HCT116 (cell line): ENCODE measurements at regions not wholly inside any gene's neighbourhood (a gene's known extent, or its start where the extent isn't known, plus 50 kb on each side); places are given as distances from the start of the nearest gene placed in this dataset.

ENCODE experiments used
- ATAC-seq: fragments of 200-7000 bp; cut with Tn5 transposase; 2 replicates; pipeline ENCODE4 v1.9.1; 2020; ENCODE audit warnings: mild to moderate bottlenecking, moderate library complexity
- BruUV-seq: library from RNA; stranded (reverse); fragments of 400-500 nt; replicated peaks from 2 replicates; lab custom pipeline; 2021; lab: Mats Ljungman, UMichigan
- CTCF ChIA-PET: fragments of 300-600 bp; sonication (Branson Sonifier 250); formaldehyde crosslinking; loops from one replicate; lab custom pipeline; 2021; ENCODE audit warnings: antibody characterized with exemption; lab: Charles Lee
- POLR2A ChIA-PET: fragments of 300-600, 350-600 bp; sonication (Branson Sonifier 250); formaldehyde crosslinking; loops from one replicate; lab custom pipeline; 2021; ENCODE audit warnings: antibody characterized with exemption; lab: Charles Lee
- RAD21 ChIA-PET, 2 experiments: fragments of 300-600 bp; sonication (Branson Sonifier 250); formaldehyde crosslinking; loops; one replicate each; lab custom pipeline; 2023; ENCODE audit warnings: low total read pairs in 2 of 2; ENCODE audit not compliant: uncharacterized antibody in 2 of 2, unreplicated experiment in 2 of 2, low non-redundant PET in 1 of 2; lab: Charles Lee
- DNase-seq: peaks from one replicate; pipeline ENCODE4 v3.0.0-alpha.2; 2010; ENCODE audit warnings: low read depth, low spot score
- H2AFZ ChIP-seq: fragments of 200-600 bp; shearing (Covaris generic), sonication (generic); 2 replicates; pipeline ENCODE4 v1.6.1; 2017; ENCODE audit warnings: low read depth, mixed run types, mixed read lengths, antibody characterized with exemption, low read length; ENCODE audit not compliant: poor library complexity, severe bottlenecking
- H3K27ac ChIP-seq: 2 replicates; pipeline ENCODE4 v1.5.1; 2012; ENCODE audit warnings: low read depth, low read length
- H3K27me3 ChIP-seq: fragments of 200-600 bp; sonication (generic); 2 replicates; pipeline ENCODE4 v1.6.1; 2016; ENCODE audit warnings: mixed run types, low read length, mixed read lengths; ENCODE audit not compliant: insufficient read depth
- H3K36me3 ChIP-seq, 2 experiments: fragments of 200-500 bp in 1 of 2; fragments of 200-600 bp in 1 of 2; sonication (Bioruptor generic) in 1 of 2; sonication (generic) in 1 of 2; 2 replicates each; pipeline versions ENCODE4 v1.5.1 to v1.6.1; 2014 to 2016; ENCODE audit warnings: low read length in 2 of 2, inconsistent platforms in 1 of 2, mixed read lengths in 1 of 2, mixed run types in 1 of 2; ENCODE audit not compliant: insufficient read depth in 2 of 2, control insufficient read depth in 1 of 2
- H3K4me1 ChIP-seq, 2 experiments: fragments of 200-600 bp in 1 of 2; sonication (generic) in 1 of 2; 2 replicates each; pipeline versions ENCODE4 v1.5.1 to v1.6.1; 2012 to 2017; ENCODE audit warnings: low read length in 2 of 2, inconsistent platforms in 1 of 2, mild to moderate bottlenecking in 1 of 2, mixed read lengths in 1 of 2, mixed run types in 1 of 2, moderate library complexity in 1 of 2; ENCODE audit not compliant: insufficient read depth in 2 of 2, control insufficient read depth in 1 of 2
- H3K4me2 ChIP-seq: fragments of 200-600 bp; sonication (generic); 2 replicates; pipeline ENCODE4 v1.6.1; 2017; ENCODE audit warnings: mixed run types, low read length, mixed read lengths
- H3K4me3 ChIP-seq, 2 experiments: fragments of 200-600 bp in 1 of 2; sonication (generic) in 1 of 2; replicated peaks in 1 of 2; 2 replicates each; pipeline ENCODE4 v1.5.1; 2011 to 2016; ENCODE audit warnings: low read length in 2 of 2, control low read depth in 1 of 2, low read depth in 1 of 2, mild to moderate bottlenecking in 1 of 2, mixed read lengths in 1 of 2, mixed run types in 1 of 2
- H3K79me2 ChIP-seq: fragments of 200-600 bp; sonication (generic); 2 replicates; pipeline ENCODE4 v1.6.1; 2017; ENCODE audit warnings: mild to moderate bottlenecking, mixed run types, low read length, moderate library complexity, mixed read lengths; ENCODE audit not compliant: insufficient read depth
- H3K9ac ChIP-seq: fragments of 200-600 bp; sonication (generic); 2 replicates; pipeline ENCODE4 v1.6.1; 2016; ENCODE audit warnings: low read length, mixed read lengths
- H3K9me2 ChIP-seq: fragments of 200-600 bp; sonication (generic), shearing (Covaris generic); 2 replicates; pipeline ENCODE4 v1.6.1; 2017; ENCODE audit warnings: mixed run types, mild to moderate bottlenecking, moderate library complexity; ENCODE audit not compliant: insufficient read depth
- H3K9me3 ChIP-seq, 2 experiments: fragments of 200-500 bp in 1 of 2; fragments of 200-600 bp in 1 of 2; sonication (Bioruptor generic) in 1 of 2; sonication (generic) in 1 of 2; 2 replicates each; pipeline ENCODE4 v1.6.1; 2014 to 2017; ENCODE audit warnings: low read length in 2 of 2, mixed read lengths in 2 of 2, inconsistent platforms in 1 of 2, low read depth in 1 of 2, mild to moderate bottlenecking in 1 of 2, mixed run types in 1 of 2, moderate library complexity in 1 of 2; ENCODE audit not compliant: control insufficient read depth in 1 of 2, insufficient read depth in 1 of 2
- H4K20me1 ChIP-seq: fragments of 200-600 bp; sonication (generic), shearing (Covaris generic); 2 replicates; pipeline ENCODE4 v1.6.1; 2017; ENCODE audit warnings: mixed run types, mild to moderate bottlenecking, moderate library complexity; ENCODE audit not compliant: insufficient read depth
- ATF3 ChIP-seq: IDR thresholded peaks from 2 replicates; pipeline ENCODE4 v1.6.1; 2012
- CEBPB ChIP-seq: IDR thresholded peaks from 2 replicates; pipeline ENCODE4 v1.6.1; 2012; ENCODE audit warnings: low read depth
- EGR1 ChIP-seq: IDR thresholded peaks from 2 replicates; pipeline ENCODE4 v1.6.1; 2012; ENCODE audit warnings: low read depth
- ELF1 ChIP-seq: IDR thresholded peaks from 2 replicates; pipeline ENCODE4 v1.6.1; 2012; ENCODE audit warnings: low read depth, borderline replicate concordance
- EZH2phosphoT487 ChIP-seq: fragments of 200-600 bp; IDR thresholded peaks from 2 replicates; pipeline ENCODE4 v1.6.1; 2018; ENCODE audit warnings: antibody characterized with exemption, borderline replicate concordance
- FOSL1 ChIP-seq: IDR thresholded peaks from 2 replicates; pipeline ENCODE4 v1.6.1; 2012; ENCODE audit warnings: low read depth
- JUND ChIP-seq: IDR thresholded peaks from 2 replicates; pipeline ENCODE4 v1.6.1; 2012
- POLR2A ChIP-seq: IDR thresholded peaks from 2 replicates; pipeline ENCODE4 v1.7.0; 2011; ENCODE audit warnings: borderline replicate concordance; ENCODE audit not compliant: insufficient read depth, insufficient read length; ENCODE audit errors: extremely low read depth
- SP1 ChIP-seq: IDR thresholded peaks from 2 replicates; pipeline ENCODE4 v1.6.1; 2012; ENCODE audit warnings: low read depth
- SRF ChIP-seq: IDR thresholded peaks from 2 replicates; pipeline ENCODE4 v1.6.1; 2012; ENCODE audit warnings: low read depth
- ZNF274 ChIP-seq: fragments of 200-500 bp; sonication (Bioruptor generic); IDR thresholded peaks from 2 replicates; pipeline ENCODE4 v1.6.1; 2014; ENCODE audit warnings: mild to moderate bottlenecking, low read depth, low read length, inconsistent platforms
- intact Hi-C: fragments of 100-400 bp; cut with micrococcal nuclease; formaldehyde crosslinking; loops from 2 replicates; pipeline ENCODE4 v1.10.0; 2022
- TF ChIP-seq, protein P1 (sequence below), 3 experiments: fragments of 200-600 bp in 1 of 3; sonication (generic) in 1 of 3; IDR thresholded peaks in 2 of 3; conservative IDR thresholded peaks in 1 of 3; 2 replicates each; pipeline ENCODE4 v1.5.1; 2012 to 2017; ENCODE audit warnings: low read depth in 2 of 3, low read length in 2 of 3, antibody characterized with exemption in 1 of 3, borderline replicate concordance in 1 of 3, control low read depth in 1 of 3, mild to moderate bottlenecking in 1 of 3, mixed read lengths in 1 of 3, mixed run types in 1 of 3, moderate library complexity in 1 of 3; ENCODE audit not compliant: insufficient read depth in 1 of 3
- TF ChIP-seq, protein P2 (sequence below): IDR thresholded peaks from 2 replicates; pipeline ENCODE4 v1.6.1; 2012
- TF ChIP-seq, protein P3 (sequence below): IDR thresholded peaks from 2 replicates; pipeline ENCODE4 v1.6.1; 2011; ENCODE audit warnings: mild to moderate bottlenecking, low read length, moderate library complexity; ENCODE audit not compliant: insufficient replicate concordance; ENCODE audit errors: extremely low read depth

GRCh38 chr10:71912431-71912830 is 51.8 kb upstream of the CHST3 start:
- Histone ChIP-seq H3K9me3 (no peaks in the 10 kb centered on the region), H3K36me3 (no peaks in the 10 kb centered on the region), H3K27me3 (no peaks in the 10 kb centered on the region), H2AFZ (no peak overlapping the region), H4K20me1 (no peaks in the 10 kb centered on the region), H3K4me1 (peaks cover 3 to 9% of the 10 kb centered on the region in 2 experiments; a peak in 2 of 4 replicates)
- no peak for DNase-seq
- POLR2A ChIA-PET = no interaction called here
- TF ChIP-seq, protein P1, sequence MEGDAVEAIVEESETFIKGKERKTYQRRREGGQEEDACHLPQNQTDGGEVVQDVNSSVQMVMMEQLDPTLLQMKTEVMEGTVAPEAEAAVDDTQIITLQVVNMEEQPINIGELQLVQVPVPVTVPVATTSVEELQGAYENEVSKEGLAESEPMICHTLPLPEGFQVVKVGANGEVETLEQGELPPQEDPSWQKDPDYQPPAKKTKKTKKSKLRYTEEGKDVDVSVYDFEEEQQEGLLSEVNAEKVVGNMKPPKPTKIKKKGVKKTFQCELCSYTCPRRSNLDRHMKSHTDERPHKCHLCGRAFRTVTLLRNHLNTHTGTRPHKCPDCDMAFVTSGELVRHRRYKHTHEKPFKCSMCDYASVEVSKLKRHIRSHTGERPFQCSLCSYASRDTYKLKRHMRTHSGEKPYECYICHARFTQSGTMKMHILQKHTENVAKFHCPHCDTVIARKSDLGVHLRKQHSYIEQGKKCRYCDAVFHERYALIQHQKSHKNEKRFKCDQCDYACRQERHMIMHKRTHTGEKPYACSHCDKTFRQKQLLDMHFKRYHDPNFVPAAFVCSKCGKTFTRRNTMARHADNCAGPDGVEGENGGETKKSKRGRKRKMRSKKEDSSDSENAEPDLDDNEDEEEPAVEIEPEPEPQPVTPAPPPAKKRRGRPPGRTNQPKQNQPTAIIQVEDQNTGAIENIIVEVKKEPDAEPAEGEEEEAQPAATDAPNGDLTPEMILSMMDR (IDR thresholded peaks at IDR 0.05 in 2 of 3, conservative IDR thresholded peaks at IDR 0.05 in 1 of 3; ENCODE audit: borderline replicate concordance in 1 of 3, insufficient read depth in 1 of 3, low read depth in 2 of 3, low read length in 2 of 3) = peak in 2 of 3 experiments; percentile 25 to 34; a peak in 3 of 6 replicates
- TF ChIP-seq, protein P2, sequence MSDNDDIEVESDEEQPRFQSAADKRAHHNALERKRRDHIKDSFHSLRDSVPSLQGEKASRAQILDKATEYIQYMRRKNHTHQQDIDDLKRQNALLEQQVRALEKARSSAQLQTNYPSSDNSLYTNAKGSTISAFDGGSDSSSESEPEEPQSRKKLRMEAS = peak; percentile 38
- TF ChIP-seq SP1 = no peak
- TF ChIP-seq, all 23 proteins: peak for 2
- intact Hi-C loops = no loop called here
- peak; percentile 79 for ATAC-seq
- Histone ChIP-seq H3K9me2 (no peaks in the 10 kb centered on the region), H3K9ac (no peak overlapping the region), H3K4me3 (no peak overlapping the region), H3K79me2 (no peaks in the 10 kb centered on the region), H3K27ac (no peak overlapping the region), H3K4me2 (no peak overlapping the region)
- ChIA-PET CTCF (interaction anchor here (0.6 kb wide), 1 partner anchor 136 kb away, joined by 3 read pairs; no protein-coding TSS in a partner anchor), RAD21 (no interaction called here)
- BruUV-seq = no TSS peak

DNA sequence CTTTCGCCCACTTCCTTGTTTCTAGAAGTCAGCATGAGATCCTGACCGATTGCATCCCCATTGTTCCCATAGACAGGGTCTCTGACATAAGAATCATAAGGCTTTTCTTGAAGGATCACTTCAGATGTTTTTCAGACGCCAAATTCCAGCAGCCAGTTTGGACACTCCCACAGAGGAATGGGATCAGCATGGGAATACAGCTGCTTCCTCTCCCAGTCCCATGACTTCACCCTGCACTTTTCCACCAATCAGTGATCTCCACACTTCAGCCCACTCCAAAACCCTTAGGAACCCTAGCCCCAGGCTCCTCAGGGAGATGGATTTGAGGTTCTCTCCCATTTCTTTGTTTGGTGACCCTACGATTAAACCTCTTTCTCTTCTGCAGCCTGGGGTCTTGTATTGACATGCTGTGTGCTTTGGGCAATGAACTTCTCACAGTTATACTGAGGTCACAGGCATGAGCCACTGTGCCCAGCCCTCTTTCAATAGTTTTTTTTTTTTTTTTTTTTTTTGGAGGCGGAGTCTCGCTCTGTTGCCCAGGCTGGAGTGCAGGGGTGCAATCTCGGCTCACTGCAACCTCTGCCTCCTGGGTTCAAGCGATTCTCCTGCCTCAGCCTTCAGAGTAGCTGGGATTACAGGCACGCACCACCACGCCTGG is 52.8 kb upstream of the CHST3 start:
- H3K4me3 ChIP-seq = no peak overlapping the region
- no peaks in the 10 kb centered on the region for H3K9me2 ChIP-seq
- no peaks in the 10 kb centered on the region for H3K9me3 ChIP-seq
- ATAC-seq (no peak), DNase-seq (no peak)
- H3K36me3 ChIP-seq = no peaks in the 10 kb centered on the region
- peak overlapping the region; percentile 54 for H2AFZ ChIP-seq
- ChIA-PET POLR2A (no interaction called here), RAD21 (no interaction called here), CTCF (no interaction called here)
- no peaks in the 10 kb centered on the region for H3K27me3 ChIP-seq
- peaks cover 3 to 9% of the 10 kb centered on the region in 2 experiments; a peak in 2 of 4 replicates for H3K4me1 ChIP-seq
- intact Hi-C loops = no loop called here
- H3K79me2 ChIP-seq = no peaks in the 10 kb centered on the region
- H3K9ac ChIP-seq = no peak overlapping the region
- TF ChIP-seq ATF3 = no peak
- TF ChIP-seq ELF1 = no peak
- no peak for TF ChIP-seq FOSL1
- TF ChIP-seq EGR1 = no peak
- no peak for TF ChIP-seq JUND
- TF ChIP-seq, protein P3, sequence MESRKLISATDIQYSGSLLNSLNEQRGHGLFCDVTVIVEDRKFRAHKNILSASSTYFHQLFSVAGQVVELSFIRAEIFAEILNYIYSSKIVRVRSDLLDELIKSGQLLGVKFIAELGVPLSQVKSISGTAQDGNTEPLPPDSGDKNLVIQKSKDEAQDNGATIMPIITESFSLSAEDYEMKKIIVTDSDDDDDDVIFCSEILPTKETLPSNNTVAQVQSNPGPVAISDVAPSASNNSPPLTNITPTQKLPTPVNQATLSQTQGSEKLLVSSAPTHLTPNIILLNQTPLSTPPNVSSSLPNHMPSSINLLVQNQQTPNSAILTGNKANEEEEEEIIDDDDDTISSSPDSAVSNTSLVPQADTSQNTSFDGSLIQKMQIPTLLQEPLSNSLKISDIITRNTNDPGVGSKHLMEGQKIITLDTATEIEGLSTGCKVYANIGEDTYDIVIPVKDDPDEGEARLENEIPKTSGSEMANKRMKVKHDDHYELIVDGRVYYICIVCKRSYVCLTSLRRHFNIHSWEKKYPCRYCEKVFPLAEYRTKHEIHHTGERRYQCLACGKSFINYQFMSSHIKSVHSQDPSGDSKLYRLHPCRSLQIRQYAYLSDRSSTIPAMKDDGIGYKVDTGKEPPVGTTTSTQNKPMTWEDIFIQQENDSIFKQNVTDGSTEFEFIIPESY = no peak
- TF ChIP-seq SP1 = no peak
- no peak for TF ChIP-seq POLR2A
- TF ChIP-seq CEBPB = no peak
- TF ChIP-seq, protein P2 = no peak
- TF ChIP-seq EZH2phosphoT487 = no peak
- no peak for TF ChIP-seq ZNF274
- no peak for TF ChIP-seq SRF
- no peaks in the 10 kb centered on the region for H4K20me1 ChIP-seq
- no TSS peak for BruUV-seq
- no peak overlapping the region for H3K27ac ChIP-seq
- H3K4me2 ChIP-seq = no peak overlapping the region
